Activated naive CD8-positive, alpha-beta T cell treated with anti-CD3 and anti-CD28 coated beads, Interleukin-2, amount 50 U/mL, for 24 hours (primary cell): ENCODE measurements at regions not wholly inside any gene's neighbourhood (a gene's known extent, or its start where the extent isn't known, plus 50 kb on each side); places are given as distances from the start of the nearest gene placed in this dataset.

Experiments used
- ATAC-seq: fragments of 150-1000 bp; cut with Tn5 transposase; one replicate; pipeline ENCODE4 v1.10.0; 2021
- DNase-seq: peaks from one replicate; pipeline ENCODE4 v3.0.0; 2021
- H3K27ac Mint-ChIP-seq: one replicate; pipeline ENCODE4 v1.8.0; 2021; ENCODE audit warnings: mild to moderate bottlenecking, mixed read lengths
- H3K27me3 Mint-ChIP-seq: one replicate; pipeline ENCODE4 v1.8.0; 2021; ENCODE audit warnings: mixed read lengths
- H3K36me3 Mint-ChIP-seq: one replicate; pipeline ENCODE4 v1.8.0; 2021; ENCODE audit warnings: low read depth, mixed read lengths
- H3K4me1 Mint-ChIP-seq: one replicate; pipeline ENCODE4 v1.8.0; 2021; ENCODE audit warnings: mixed read lengths
- H3K4me3 Mint-ChIP-seq: one replicate; pipeline ENCODE4 v1.8.0; 2021; ENCODE audit warnings: mild to moderate bottlenecking, moderate library complexity, mixed read lengths
- H3K9me3 Mint-ChIP-seq: one replicate; pipeline ENCODE4 v1.8.0; 2021; ENCODE audit warnings: mixed read lengths

DNA sequence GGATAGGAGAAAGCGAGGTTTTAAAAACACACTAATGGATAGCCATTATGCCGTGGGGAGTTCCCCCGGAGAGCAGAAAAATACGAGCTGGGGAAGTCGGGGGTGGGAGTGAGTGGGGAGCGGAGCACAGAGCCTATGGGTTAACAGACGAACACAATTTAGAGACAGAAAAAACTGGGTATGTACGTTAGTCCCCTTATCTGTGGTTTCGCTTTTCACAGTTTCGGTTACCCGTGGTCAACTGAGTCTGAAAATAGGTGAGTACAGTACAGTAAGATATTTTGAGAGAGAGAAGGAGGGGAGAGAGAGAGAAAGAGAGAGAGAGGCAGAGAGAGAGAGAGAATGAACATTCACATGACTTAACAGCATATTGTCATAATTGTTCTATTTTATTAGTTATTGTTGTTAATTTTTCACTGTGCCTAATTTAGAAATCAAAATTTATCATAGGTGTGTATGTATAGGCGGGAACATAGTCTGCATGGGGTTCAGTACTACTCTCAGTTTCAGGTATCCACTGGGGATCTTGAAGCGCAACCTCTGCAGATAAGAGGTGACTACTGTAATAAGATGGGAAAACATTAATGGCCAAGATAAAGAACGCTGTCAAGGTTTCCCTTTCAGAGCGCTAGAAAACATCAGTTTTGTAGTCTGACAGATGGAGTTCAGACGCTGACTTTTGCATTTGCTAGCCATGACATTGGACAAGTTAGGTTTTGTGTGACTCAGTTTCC lies 125.6 kb upstream of the LMO4 start:
- Mint-ChIP-seq H3K4me1 (peaks cover 21% of the 10 kb centered on the region), H3K36me3 (no peaks in the 10 kb centered on the region), H3K4me3 (peak overlapping the region; percentile 7), H3K27ac (no peak overlapping the region), H3K9me3 (no peaks in the 10 kb centered on the region), H3K27me3 (peaks cover 52% of the 10 kb centered on the region)
- DNase-seq (no peak), ATAC-seq (peak; percentile 50)

DNA sequence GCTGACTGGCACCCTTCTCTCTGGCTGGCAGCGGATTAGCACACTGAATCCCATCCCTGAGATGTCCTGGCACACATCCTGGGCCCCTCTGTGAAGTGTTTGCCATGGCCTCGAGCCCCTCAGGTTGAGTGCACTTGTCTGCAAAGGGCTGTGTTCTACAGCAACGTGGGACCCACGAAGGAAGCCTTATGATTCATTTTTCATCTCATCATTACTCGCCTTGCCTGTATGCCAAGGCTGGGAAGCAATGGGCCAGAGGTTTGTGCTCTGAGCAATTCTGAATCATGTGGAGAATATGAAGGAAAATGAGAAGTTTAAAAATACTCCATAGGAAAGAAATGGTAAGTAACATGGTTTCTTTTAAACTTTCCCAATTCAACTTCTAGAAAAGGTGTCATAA lies 124.8 kb upstream of the LMO4 start:
- H3K9me3 Mint-ChIP-seq, result no peaks in the 10 kb centered on the region
- ATAC-seq, result peak; percentile 58

DNA sequence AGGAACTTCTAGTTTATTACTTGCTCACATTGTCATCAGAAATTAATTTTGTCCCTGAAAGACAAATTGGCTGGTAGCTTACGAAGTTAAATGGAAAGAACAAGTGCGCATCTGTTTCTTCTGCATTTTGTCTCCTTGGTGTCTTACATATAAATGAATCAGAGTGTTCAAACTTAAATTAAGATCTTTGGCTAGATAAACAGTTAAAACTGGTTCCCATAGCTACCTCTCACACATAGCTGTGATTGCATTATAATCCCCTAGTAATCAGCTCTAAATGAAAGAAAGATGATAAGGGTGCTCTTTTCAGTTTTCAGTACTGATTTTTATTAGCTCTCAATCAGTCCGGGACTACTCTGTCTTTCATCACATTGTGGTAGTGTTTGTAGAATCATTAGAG lies 124.2 kb upstream of the LMO4 start:
- no peaks in the 10 kb centered on the region for H3K36me3 Mint-ChIP-seq
- ATAC-seq (no peak), DNase-seq (no peak)
- H3K4me1 Mint-ChIP-seq, result peaks cover 27% of the 10 kb centered on the region
- peaks cover 52% of the 10 kb centered on the region for H3K27me3 Mint-ChIP-seq
- H3K4me3 Mint-ChIP-seq, result no peak overlapping the region
- no peaks in the 10 kb centered on the region for H3K9me3 Mint-ChIP-seq
- no peak overlapping the region for H3K27ac Mint-ChIP-seq

More for the DNA sequence above, 124.8 kb upstream of the LMO4 start:
- peaks cover 21% of the 10 kb centered on the region for H3K4me1 Mint-ChIP-seq
- H3K27me3 Mint-ChIP-seq, result peaks cover 52% of the 10 kb centered on the region
- no peaks in the 10 kb centered on the region for H3K36me3 Mint-ChIP-seq
- H3K4me3 Mint-ChIP-seq, result no peak overlapping the region
- no peak for DNase-seq
- no peak overlapping the region for H3K27ac Mint-ChIP-seq

DNA sequence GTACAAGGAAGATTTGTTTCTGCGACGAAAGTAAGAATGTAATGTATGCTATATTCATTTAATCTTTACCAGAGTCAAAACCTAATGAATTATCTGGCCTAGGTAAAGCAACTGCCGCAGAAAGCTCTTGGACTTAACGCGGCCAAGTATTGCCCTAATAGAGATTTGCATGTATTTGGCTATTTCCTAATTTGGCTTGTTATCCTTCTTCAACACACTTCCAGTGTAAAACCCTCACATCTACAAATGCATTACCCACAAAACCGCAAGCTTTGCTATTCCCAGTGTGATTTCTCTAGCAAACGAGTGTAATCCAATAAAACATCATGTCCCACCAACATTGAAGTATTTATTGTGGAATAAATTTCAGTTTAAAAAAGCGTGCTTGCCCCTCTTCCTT lies 123.8 kb upstream of the LMO4 start:
- H3K4me1 Mint-ChIP-seq, result peaks cover 28% of the 10 kb centered on the region
- peaks cover 49% of the 10 kb centered on the region for H3K27me3 Mint-ChIP-seq
- no peaks in the 10 kb centered on the region for H3K36me3 Mint-ChIP-seq
- no peaks in the 10 kb centered on the region for H3K9me3 Mint-ChIP-seq
- H3K4me3 Mint-ChIP-seq, result no peak overlapping the region
- ATAC-seq (no peak), DNase-seq (no peak)
- H3K27ac Mint-ChIP-seq, result no peak overlapping the region

DNA sequence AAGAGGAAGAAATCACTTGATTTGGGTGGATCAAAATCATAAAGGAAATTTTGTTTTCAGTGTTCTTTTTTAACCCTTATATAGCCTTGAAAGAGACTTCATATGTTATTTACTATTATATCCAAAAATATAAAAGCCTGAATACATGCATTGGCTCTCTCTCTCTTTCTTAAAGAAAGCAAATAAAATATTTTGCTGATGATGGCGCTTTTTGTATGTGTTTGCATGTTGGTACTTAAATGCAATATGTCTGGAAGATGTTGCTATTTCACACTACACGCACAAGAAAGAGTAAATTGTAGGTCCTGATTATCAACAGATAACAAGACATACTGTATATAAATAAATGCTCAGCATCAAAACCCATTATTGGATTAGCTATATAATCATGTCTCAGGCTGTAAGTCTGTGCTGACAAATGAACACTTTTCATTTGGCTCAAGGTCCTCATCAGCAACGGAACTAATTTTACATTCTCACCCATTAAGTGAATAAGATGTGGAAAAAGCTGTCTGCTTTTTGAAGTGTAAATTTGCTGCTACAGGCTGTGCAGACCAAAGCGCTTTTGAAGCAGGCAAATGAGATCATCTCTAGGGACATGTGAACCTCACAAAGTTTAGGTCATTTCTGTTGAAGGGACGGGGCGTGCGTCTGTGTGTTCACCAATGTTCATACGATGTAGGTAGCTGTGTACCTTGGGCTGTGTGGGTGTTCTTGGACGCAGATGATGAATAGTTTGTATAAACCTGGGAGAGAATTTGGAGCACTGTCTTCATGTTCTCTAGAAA lies 122.4 kb upstream of the LMO4 start:
- no peaks in the 10 kb centered on the region for H3K36me3 Mint-ChIP-seq
- no peak overlapping the region for H3K27ac Mint-ChIP-seq
- no peaks in the 10 kb centered on the region for H3K9me3 Mint-ChIP-seq
- DNase-seq (no peak), ATAC-seq (no peak)
- H3K4me1 Mint-ChIP-seq, result peaks cover 28% of the 10 kb centered on the region
- H3K4me3 Mint-ChIP-seq, result no peak overlapping the region
- peaks cover 40% of the 10 kb centered on the region for H3K27me3 Mint-ChIP-seq

DNA sequence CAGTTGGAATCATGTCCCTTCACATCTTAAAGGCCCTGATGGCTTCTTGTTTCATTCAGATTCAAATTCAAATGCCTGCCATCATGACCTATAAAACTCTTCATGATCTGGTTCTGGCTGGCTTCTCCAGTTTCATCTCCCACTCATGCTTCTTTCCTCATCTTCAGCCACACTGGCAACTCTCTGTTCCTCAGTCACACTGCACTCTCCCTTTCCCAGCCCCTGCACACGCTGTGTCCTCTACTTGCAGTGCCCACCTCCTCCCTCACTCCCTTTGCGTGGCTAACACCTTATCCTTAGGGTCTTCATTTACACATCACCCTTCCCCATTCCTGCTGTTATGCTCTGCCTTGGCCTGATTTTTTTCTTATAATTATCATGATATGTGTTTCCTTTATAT lies 120.6 kb upstream of the LMO4 start:
- Mint-ChIP-seq H3K9me3 (no peaks in the 10 kb centered on the region), H3K4me1 (peaks cover 19% of the 10 kb centered on the region), H3K36me3 (no peaks in the 10 kb centered on the region), H3K27ac (no peak overlapping the region), H3K27me3 (peaks cover 31% of the 10 kb centered on the region), H3K4me3 (no peak overlapping the region)
- DNase-seq (no peak), ATAC-seq (no peak)

DNA sequence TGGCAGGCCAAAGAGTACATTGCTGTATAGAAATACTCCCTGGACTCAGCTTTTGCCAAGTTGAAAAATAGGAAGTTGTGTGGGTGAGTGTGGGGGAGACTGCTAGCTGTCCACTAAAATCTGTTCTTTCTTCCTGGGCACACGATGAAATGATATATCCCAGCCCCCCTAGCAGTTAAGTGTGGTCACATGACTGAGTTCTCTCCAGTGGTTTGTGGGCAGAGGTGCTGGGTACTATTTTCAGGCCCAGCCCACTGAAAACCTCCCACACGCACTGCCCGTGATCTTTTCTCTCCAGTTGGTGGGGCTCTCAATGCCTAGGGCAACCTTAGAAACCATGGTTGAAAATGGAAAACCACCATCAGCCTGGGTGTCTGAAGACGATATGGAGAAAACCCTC lies 119.7 kb upstream of the LMO4 start:
- Mint-ChIP-seq H3K4me3 (no peak overlapping the region), H3K4me1 (peaks cover 11% of the 10 kb centered on the region), H3K36me3 (no peaks in the 10 kb centered on the region), H3K9me3 (no peaks in the 10 kb centered on the region), H3K27me3 (peaks cover 25% of the 10 kb centered on the region), H3K27ac (no peak overlapping the region)
- ATAC-seq (peak; percentile 45), DNase-seq (no peak)

DNA sequence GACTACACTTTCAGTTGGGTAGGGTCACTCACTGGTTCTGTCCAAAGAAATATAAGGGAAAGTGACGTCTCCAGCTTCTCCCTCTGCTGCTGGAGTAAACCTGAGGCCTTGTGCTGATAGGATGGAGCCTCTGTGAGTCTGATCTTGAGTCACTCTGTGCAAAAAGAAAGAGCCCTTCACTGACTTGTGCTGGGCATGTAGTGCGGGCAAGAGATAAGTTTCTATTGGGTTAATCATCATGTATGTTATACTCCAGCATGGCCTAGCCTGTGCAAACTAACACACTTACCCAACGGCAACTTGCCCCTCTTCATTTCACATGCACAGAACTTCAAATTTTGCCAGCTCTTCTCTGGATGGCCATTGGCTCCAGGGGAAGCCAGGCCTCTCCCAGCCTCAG lies 118.5 kb upstream of the LMO4 start:
- Mint-ChIP-seq H3K36me3 (no peaks in the 10 kb centered on the region), H3K27ac (no peak overlapping the region), H3K27me3 (peaks cover 18% of the 10 kb centered on the region), H3K4me3 (no peak overlapping the region), H3K9me3 (peaks cover 5% of the 10 kb centered on the region), H3K4me1 (peaks cover 7% of the 10 kb centered on the region)
- ATAC-seq, result no peak
- no peak for DNase-seq

DNA sequence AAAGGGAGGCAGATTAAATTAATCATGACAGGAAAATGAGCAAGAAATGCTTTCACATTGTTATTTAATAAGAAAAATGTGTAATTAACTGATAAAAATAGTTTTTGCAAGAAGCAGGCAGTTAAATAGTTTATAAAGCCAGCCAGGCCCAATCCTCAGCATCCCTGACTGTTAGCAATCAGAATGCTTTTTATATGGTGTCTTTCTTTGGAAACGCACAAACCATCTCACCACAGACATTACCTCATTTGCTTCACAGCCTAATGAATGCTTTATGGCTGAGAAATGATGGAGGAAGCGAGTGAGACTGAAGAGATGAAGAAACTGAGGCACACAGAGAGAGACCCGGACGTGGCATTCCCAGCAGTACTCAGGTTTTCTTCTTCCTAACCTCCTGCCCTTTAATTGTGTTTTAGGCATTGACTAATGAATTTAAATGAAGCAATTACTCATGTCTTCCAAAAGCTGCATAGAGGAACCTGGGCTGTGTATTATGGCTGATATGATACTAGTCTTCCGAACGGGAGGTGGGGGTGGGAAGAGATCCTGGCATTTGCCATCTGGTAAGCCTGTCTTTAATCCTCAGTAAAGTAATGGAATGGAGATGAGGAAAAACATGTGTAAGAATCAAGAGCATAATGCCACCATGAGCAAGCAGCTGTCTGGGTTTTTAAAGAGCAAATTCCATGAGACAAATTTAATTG lies 116.1 kb upstream of the LMO4 start:
- peaks cover 16% of the 10 kb centered on the region for H3K9me3 Mint-ChIP-seq
- no peak for DNase-seq
- peaks cover 8% of the 10 kb centered on the region for H3K27me3 Mint-ChIP-seq
- no peak overlapping the region for H3K27ac Mint-ChIP-seq
- peaks cover 7% of the 10 kb centered on the region for H3K4me1 Mint-ChIP-seq
- no peaks in the 10 kb centered on the region for H3K36me3 Mint-ChIP-seq
- H3K4me3 Mint-ChIP-seq, result no peak overlapping the region
- ATAC-seq, result no peak

DNA sequence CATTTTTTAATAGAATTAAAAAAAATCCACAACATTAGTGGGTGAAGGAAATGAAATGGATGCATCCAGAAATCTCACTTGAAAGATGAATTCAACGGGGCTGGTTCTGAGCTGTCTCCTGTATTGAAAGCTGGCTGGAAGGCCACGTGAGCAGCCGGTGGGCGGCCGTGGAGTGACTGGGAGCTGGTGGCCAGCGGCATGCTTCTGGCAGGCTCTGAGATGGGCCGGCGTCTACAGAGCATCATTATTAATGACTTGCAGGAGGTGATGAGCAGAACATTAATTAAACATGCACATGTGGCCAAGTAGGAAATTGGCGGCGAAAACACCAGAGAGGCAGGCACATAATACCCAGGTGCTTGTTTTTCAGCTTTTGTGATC lies 115.6 kb upstream of the LMO4 start:
- no peak overlapping the region for H3K4me3 Mint-ChIP-seq
- DNase-seq, result no peak
- no peak overlapping the region for H3K27ac Mint-ChIP-seq

DNA sequence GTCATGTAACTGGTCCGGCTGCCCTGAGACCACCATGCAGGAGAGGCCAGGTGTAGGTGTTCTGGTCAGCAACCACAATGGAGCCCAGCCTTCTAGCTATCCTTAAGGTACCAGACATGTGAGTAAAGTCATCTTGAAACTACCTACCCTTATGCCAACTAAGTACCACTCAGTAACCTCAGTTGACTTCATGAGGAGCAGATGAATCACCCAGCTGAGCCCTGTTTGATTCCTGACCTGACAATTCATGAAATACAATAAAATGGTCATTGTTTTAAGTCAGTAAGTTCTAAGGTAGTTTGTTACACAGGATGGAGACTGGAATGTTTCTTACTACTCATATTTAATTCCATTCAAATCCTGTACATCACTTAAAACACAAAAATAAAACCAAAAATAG lies 113.1 kb upstream of the LMO4 start:
- Mint-ChIP-seq H3K9me3 (peaks cover 16% of the 10 kb centered on the region), H3K27ac (no peak overlapping the region), H3K36me3 (no peaks in the 10 kb centered on the region), H3K4me1 (no peaks in the 10 kb centered on the region), H3K27me3 (peaks cover 8% of the 10 kb centered on the region), H3K4me3 (no peak overlapping the region)
- no peak for ATAC-seq
- DNase-seq, result no peak

More for the DNA sequence above, 115.6 kb upstream of the LMO4 start:
- peaks cover 16% of the 10 kb centered on the region for H3K9me3 Mint-ChIP-seq
- no peak for ATAC-seq
- H3K36me3 Mint-ChIP-seq, result no peaks in the 10 kb centered on the region
- H3K27me3 Mint-ChIP-seq, result peaks cover 8% of the 10 kb centered on the region
- H3K4me1 Mint-ChIP-seq, result peaks cover 7% of the 10 kb centered on the region

DNA sequence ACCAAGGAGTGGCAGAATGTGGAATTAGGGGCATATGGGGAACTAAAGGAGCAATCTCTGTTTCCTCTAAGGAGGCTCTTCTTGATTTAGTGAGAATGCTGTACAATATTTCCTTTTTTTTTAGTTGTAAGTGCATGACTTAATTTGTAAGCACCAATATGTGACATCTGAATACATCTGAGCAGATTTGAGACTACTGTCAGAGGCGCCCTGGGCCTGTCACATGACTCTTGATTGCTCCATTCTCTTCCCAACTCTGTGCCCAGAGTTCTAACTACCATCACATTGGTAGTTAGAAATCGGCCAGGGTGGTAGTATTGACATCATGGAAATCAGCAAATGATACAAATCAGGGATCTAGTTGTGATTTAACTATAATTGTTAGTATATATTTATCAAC lies 110.1 kb upstream of the LMO4 start:
- Mint-ChIP-seq H3K9me3 (peaks cover 22% of the 10 kb centered on the region), H3K27ac (no peak overlapping the region), H3K36me3 (no peaks in the 10 kb centered on the region), H3K27me3 (no peaks in the 10 kb centered on the region), H3K4me3 (no peak overlapping the region), H3K4me1 (no peaks in the 10 kb centered on the region)
- ATAC-seq (no peak), DNase-seq (no peak)

DNA sequence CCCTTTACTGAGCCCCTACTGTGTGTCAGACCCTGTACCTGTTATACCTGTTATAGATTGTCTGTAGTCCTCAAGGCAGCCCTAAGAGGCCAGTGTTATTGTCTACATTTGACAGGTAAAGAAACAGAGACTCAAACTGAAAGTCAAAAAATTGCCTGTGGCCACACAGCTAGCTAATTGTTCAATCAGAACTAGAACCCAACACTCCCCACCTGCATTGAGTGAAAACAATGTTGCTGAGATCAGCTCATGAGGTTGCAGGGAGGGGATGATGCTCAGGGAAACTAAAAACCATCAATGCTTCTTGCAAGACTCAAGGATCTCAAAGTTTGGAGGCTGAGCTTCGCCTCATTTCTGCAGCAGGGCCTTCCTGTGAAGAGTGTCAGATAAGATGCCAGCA lies 109.5 kb upstream of the LMO4 start:
- peaks cover 26% of the 10 kb centered on the region for H3K9me3 Mint-ChIP-seq
- H3K27ac Mint-ChIP-seq, result no peak overlapping the region
- DNase-seq (no peak), ATAC-seq (no peak)
- no peak overlapping the region for H3K4me3 Mint-ChIP-seq
- H3K4me1 Mint-ChIP-seq, result no peaks in the 10 kb centered on the region
- no peaks in the 10 kb centered on the region for H3K36me3 Mint-ChIP-seq
- no peaks in the 10 kb centered on the region for H3K27me3 Mint-ChIP-seq

DNA sequence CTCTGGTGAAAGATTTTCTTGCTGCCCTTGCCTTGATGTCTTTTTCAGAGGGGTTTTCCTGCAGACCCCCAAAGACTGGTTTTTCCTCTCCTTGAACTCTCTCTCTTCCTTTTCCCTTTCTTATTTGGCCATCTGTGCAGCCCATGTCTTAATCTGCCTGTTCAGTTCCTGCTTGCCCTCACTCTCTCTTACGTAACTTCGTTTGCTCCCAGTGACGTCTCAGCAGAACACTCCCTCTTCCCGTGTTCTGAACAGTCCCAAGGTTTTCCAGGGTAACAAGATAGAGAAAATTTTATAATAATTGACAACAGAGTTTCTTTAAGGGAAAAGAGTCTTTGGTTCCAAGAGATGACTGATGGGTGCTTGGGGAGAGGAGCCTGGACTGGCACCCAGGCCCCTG lies 109.1 kb upstream of the LMO4 start:
- ATAC-seq, result no peak
- no peak overlapping the region for H3K27ac Mint-ChIP-seq
- H3K36me3 Mint-ChIP-seq, result no peaks in the 10 kb centered on the region
- no peak overlapping the region for H3K4me3 Mint-ChIP-seq
- no peaks in the 10 kb centered on the region for H3K27me3 Mint-ChIP-seq
- no peak for DNase-seq
- H3K4me1 Mint-ChIP-seq, result no peaks in the 10 kb centered on the region
- H3K9me3 Mint-ChIP-seq, result peaks cover 26% of the 10 kb centered on the region

DNA sequence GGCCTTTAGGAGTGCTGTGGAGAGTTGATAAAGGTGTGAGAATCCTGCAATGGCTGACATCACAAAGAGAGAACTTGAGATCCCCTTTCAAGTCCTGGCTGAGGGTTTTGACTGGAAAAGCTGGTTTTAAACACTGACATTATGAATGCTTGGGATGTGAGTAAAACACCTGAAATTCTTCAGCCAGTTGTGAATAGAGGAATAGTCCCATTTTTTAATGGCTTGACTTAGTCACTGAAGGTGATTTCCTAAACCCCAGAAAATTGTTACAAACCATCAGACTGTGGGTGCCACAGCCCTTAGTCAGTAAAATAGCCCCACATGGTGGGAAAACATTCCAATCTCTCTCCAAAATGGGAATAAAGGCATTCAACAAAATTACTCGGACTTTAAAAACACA lies 107.7 kb upstream of the LMO4 start:
- H3K4me3 Mint-ChIP-seq, result no peak overlapping the region
- H3K9me3 Mint-ChIP-seq, result peaks cover 13% of the 10 kb centered on the region
- no peaks in the 10 kb centered on the region for H3K4me1 Mint-ChIP-seq
- H3K36me3 Mint-ChIP-seq, result no peaks in the 10 kb centered on the region
- H3K27ac Mint-ChIP-seq, result no peak overlapping the region
- DNase-seq (no peak), ATAC-seq (no peak)
- H3K27me3 Mint-ChIP-seq, result no peaks in the 10 kb centered on the region
